GM19463 (cell line): ENCODE measurements at regions not wholly inside any gene's neighbourhood (a gene's known extent, or its start where the extent isn't known, plus 50 kb on each side); places are given as distances from the start of the nearest gene placed in this dataset.
A peak's percentile ranks its signal among the peaks of the same experiment; 100 is the strongest.
"Not testable (repeated sequence)": the region's sequence is repeated elsewhere in the genome, so short reads cannot be mapped to it uniquely, and the experiment has no call there.

Source experiments
- ATAC-seq: cut with Tn5 transposase; IDR thresholded peaks from one replicate; pipeline ENCODE4 v1.9.1; 2021; ENCODE audit warnings: mild to moderate bottlenecking, moderate library complexity; ENCODE audit not compliant: unreplicated experiment

- no peak for ATAC-seq
Measured at GRCh38 chr13:44887515-44887914, 101.8 kb downstream of the NUFIP1 start.

GRCh38 chr13:44884076-44884729, 105.1 kb downstream of the NUFIP1 start:
- ATAC-seq: no peak

GRCh38 chr13:44879452-44880058, 109.7 kb downstream of the NUFIP1 start:
- no peak for ATAC-seq

- no peak for ATAC-seq
Measured at GRCh38 chr13:44876782-44877324, 112.4 kb downstream of the NUFIP1 start.

GRCh38 chr13:44874886-44875630, 114.2 kb downstream of the NUFIP1 start:
- ATAC-seq: no peak

- ATAC-seq: no peak
Measured at GRCh38 chr13:44874176-44874575, 115.1 kb downstream of the NUFIP1 start.

- no peak for ATAC-seq
Measured at GRCh38 chr13:44873461-44873860, 115.8 kb downstream of the NUFIP1 start.

- no peak for ATAC-seq
Measured at GRCh38 chr13:44872751-44873150, 116.5 kb downstream of the NUFIP1 start.

GRCh38 chr13:44870456-44870929, 118.8 kb downstream of the NUFIP1 start:
- no peak for ATAC-seq

- ATAC-seq: no peak
Measured at GRCh38 chr13:44869167-44869566, 120.1 kb downstream of the NUFIP1 start.

GRCh38 chr13:44868397-44868796, 120.9 kb downstream of the NUFIP1 start:
- ATAC-seq: peak; percentile 94

GRCh38 chr13:44867825-44868224, 121.4 kb downstream of the NUFIP1 start:
- ATAC-seq: no peak

- ATAC-seq: no peak
Measured at GRCh38 chr13:44866411-44866911, 122.8 kb downstream of the NUFIP1 start.

- no peak for ATAC-seq
Measured at GRCh38 chr13:44865722-44866410, 123.4 kb downstream of the NUFIP1 start.

- not testable (repeated sequence) for ATAC-seq
Measured at GRCh38 chr13:44863641-44864040, 125.6 kb downstream of the NUFIP1 start.

GRCh38 chr13:44860454-44860853, 128.8 kb downstream of the NUFIP1 start:
- no peak for ATAC-seq

- ATAC-seq: no peak
Measured at GRCh38 chr13:44857736-44858135, 131.5 kb downstream of the NUFIP1 start.

- no peak for ATAC-seq
Measured at GRCh38 chr13:44857061-44857460, 132.2 kb downstream of the NUFIP1 start.

GRCh38 chr13:44855860-44856259, 133.4 kb downstream of the NUFIP1 start:
- no peak for ATAC-seq

GRCh38 chr13:44854313-44855060, 134.8 kb downstream of the NUFIP1 start:
- no peak for ATAC-seq
